IMR-90 (cell line): ENCODE measurements at regions not wholly inside any gene's neighbourhood (a gene's known extent, or its start where the extent isn't known, plus 50 kb on each side); places are given as distances from the start of the nearest gene placed in this dataset.

Source experiments
- POLR2A ChIP-seq: IDR thresholded peaks from 2 replicates; pipeline ENCODE4 v1.6.1; 2012; ENCODE audit warnings: mild to moderate bottlenecking, low read depth, low read length
- RAD21 ChIP-seq: IDR thresholded peaks from 2 replicates; pipeline ENCODE4 v1.6.1; 2012; ENCODE audit warnings: low read length, improper control_type of control experiment
- TF ChIP-seq, protein P1 (sequence below): conservative IDR thresholded peaks from 2 replicates; pipeline ENCODE4 v1.5.1; 2012; ENCODE audit warnings: mild to moderate bottlenecking, low read depth, low read length, improper control_type of control experiment

DNA sequence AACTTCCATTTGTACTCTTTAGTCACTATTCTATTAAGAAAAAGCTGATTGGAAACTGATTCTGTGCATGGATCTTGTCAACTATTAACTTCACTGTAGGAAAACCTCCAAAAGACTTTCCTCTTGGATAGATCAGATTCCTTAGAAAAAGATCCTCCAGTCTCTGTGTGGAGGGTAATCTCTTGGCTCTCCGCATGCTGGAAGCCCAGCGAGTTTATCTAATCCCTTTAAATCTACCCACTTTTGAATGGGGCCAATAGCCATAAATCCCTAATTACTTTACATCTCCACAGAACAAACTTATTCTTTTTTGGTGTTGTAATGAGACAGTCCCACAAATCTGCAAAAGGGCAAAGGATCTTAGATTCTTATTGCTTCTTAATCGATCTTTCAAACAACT is 1206.4 kb upstream of the ADGRL4 start:
- no peak for TF ChIP-seq RAD21
- TF ChIP-seq, protein P1, sequence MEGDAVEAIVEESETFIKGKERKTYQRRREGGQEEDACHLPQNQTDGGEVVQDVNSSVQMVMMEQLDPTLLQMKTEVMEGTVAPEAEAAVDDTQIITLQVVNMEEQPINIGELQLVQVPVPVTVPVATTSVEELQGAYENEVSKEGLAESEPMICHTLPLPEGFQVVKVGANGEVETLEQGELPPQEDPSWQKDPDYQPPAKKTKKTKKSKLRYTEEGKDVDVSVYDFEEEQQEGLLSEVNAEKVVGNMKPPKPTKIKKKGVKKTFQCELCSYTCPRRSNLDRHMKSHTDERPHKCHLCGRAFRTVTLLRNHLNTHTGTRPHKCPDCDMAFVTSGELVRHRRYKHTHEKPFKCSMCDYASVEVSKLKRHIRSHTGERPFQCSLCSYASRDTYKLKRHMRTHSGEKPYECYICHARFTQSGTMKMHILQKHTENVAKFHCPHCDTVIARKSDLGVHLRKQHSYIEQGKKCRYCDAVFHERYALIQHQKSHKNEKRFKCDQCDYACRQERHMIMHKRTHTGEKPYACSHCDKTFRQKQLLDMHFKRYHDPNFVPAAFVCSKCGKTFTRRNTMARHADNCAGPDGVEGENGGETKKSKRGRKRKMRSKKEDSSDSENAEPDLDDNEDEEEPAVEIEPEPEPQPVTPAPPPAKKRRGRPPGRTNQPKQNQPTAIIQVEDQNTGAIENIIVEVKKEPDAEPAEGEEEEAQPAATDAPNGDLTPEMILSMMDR, result no peak
- TF ChIP-seq POLR2A, result no peak
